ENCODE measurements at regions not wholly inside any gene's neighbourhood (a gene's known extent, or its start where the extent isn't known, plus 50 kb on each side); places are given as distances from the start of the nearest gene placed in this dataset.
A peak's percentile ranks its signal among the peaks of the same experiment; 100 is the strongest.
"Not testable (repeated sequence)": the region's sequence is repeated elsewhere in the genome, so short reads cannot be mapped to it uniquely, and the experiment has no call there.

DNA sequence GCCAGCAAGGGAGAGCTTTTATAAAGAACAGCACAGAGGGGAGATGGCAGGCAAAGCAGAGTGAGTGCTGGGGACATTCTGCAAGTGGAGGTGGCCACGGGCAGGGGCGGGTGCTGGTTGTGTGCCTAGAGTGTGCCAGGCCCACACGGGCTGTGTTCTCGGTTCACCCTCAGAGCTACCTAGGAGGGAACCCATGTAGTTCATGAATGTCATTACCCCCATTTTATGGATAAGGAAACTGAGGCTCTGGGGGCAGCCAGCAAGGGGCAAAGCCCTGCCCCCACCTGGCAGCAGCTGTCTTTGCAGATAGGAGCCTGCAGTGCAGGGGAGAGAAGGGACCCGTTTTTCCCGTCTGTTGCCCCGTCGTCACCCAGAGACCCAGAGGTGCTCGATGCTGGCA, 85.2 kb upstream of the NCOR2 start:
- DNase-seq (ENCODE audit: low read depth), result no peak

DNA sequence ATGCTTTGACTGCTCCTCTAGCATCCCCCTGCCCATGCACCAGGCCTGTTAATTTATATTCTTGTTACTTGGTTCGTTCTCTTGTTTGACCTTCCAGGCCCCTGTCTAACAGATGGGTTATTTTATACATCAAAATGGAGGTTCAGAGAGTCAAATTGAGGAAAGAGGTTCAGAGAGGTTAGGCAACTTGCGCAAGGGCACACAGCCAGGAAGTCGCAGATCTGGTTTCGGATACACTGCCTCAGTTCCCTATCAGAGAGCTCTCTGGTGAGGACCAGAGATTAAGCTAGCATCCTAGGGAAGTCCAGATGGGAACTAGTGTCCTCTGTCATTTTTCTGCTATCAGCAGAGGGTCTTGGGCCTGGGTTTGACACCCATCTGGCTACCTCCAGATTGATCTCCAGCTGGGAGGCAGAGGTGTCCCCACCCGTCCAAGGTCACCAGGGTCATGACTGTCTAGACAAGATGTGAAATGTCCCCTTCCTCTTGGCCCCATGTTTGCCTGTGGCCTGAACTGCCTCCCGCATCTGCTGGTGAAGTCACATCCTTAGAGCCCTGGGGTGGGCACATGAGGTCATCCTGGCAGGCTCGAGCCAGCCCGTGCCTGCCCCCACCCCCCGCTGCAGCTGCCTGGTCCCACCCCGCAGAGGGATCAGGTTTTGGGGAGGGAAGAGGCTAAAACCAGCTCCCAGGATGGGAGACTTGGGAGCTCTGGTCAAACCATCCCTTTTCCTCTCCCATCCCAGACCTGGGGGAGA, 84.3 kb upstream of the NCOR2 start:
- DNase-seq (ENCODE audit: low read depth), result peak; percentile 79

DNA sequence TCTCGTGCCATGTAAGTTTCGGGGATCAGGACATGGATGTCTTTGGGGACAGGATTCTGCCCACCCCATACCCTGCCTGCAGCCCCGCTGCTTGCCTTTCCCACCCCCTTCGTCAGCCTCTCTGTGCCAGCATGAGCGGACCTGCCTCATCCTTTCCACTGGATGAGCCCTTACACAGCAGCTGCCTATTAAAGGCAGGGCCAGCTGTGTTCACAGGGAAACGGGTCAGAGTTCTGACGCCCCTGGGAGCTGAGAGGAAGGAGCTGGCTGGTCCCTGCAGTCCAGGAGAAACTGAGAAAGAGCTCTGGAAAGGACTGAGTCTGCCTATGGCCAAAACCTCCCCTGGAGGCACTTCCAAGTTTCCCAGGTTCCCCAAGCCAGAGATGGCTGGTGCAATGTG, 83.5 kb upstream of the NCOR2 start:
- peak; percentile 41 for DNase-seq (ENCODE audit: low read depth)

DNA sequence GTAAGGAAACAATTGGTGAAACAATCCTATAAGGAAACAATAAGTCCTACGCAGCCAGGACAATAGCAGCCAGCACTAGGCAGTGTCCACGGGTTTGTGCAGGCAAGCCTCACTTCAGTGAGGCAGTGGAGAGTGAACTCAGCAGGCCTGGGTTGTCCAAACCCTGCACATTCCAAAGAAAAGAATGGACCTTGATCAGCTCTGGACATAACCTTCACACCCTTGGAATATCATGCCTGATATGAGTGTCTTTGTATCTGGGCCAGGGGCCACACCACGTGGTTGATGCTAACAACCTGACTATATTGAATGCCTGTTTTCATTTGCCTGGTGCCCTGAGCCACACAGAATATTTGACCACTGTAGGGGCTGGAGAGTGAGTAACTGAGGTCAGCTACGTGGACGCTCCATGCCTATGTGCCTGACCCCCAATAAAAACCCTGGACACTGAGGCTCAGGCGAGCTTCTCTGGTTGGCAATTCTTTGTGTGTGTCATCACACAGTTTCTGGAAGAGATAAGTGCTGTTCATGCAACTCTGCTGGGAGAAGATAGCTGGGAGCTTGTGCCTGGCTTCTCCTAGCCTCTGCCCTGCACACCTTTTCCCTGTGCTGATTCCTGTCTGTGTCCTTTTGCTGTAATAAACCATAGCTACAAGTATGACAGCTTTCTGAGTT, 81.4 kb upstream of the NCOR2 start:
- no peak for DNase-seq (ENCODE audit: low read depth)

DNA sequence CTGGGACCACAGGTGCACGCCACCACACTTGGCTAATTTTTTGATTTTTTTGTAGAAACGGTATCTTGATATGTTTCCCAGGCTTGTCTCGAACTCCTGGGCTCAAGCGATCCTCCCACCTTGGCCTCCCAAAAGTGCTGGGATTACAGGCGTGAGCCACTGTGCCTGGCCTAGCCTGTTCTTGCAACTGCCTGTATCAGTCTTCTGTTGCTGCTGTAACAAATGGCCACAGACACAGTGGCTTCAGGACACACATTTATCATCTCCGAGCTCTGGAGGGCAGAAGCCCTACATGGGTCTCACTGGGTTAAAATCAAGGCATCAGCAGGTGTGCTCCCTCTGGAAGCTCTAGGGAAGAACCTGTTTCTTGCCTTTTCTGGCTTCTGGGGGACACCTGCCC, 79.9 kb upstream of the NCOR2 start:
- no peak for DNase-seq (ENCODE audit: low read depth)

DNA sequence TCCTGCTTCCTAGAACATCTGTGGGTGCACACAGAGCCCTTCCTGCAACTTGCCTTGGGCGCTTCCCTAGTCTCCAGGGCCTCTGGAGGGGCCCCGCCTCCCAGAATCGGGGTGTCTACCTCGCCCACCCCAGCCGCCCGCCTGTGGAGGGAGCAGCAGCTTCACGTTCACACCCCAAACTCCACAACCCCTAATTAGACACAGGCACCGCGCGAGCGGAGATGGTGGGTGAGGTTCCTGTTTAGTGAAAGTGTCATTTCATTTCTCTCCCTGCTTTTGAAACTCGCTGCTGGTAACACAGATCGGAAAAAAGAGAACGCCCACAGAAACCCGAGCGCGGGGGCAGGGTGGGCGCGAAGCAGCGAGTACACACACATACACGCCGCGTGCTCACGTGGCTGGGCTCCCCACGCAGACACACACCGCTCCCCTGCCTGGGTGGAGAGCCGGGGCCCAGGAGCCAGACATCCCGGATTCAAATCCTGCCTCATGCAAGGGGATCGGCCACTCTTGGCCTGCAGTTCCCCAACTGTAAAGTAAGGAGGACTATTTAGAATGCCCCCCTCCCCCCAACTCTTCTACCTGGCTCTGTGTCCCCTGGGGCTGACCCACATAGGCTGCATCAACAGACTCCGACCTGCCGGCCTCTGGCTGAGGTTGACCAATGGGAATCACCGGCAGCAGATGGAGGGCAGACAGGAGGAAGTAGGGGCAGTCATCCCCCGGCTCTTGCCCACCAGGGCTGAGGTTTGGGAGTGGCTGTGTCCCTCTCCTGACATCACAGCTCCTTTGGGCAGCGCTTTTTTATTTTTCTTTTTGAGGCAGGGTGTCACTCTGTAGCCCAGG, 79.2 kb upstream of the NCOR2 start:
- no peak for DNase-seq (ENCODE audit: low read depth)

DNA sequence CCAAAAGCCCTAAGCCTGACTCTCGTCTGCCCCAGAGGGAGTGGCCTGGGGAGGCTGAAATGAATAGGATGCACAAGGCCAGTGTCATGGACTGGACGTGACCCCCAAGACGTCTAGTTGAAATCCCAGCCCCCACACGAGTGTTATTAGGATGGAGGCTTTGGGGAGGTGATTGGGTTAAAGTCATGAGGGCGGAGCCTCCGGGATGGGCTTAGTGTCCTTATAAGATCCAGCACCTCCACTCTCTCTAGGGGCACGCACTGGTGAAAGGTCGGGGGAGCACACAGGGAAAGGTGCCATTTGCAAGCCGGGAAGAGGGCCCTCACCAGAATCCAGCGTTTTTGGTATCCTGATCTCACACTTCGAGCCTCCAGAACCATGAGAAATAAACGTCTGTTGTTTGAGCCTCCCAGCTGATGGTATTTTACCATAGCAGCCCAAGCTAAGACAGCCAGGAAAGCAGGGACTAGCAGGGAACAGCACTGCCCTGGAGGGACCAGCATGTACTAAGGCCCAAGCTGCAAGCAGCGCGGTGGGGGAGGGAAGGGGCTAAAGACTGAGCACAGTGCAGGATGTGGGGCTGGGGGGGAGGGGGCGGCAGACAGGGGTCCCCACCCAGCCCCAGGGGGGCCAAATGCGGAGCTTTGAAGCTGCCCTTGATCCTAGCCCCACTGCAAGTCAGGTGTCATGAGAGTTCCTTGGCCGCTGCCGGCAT, 78.3 kb upstream of the NCOR2 start:
- no peak for DNase-seq (ENCODE audit: low read depth)

DNA sequence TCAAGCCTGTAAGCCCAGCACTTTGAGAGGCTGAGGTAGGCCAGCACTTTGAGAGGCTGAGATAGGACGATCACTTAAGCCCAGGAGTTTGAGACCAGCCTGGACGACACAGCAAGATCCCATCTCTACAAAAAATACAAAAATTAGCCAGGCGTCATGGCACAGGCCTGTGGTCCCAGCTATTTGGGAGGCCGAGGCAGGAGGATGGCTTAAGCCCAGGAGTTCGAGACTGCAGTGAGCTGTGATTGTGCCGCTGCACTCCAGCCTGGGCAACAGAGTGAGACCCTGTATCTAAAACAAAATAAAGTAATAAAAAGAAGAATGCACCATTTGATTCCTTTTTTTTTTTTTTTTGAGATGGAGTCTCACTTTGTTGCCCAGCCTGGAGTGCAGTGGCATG, 76.4 kb upstream of the NCOR2 start:
- not testable (repeated sequence) for DNase-seq (ENCODE audit: low read depth)

DNA sequence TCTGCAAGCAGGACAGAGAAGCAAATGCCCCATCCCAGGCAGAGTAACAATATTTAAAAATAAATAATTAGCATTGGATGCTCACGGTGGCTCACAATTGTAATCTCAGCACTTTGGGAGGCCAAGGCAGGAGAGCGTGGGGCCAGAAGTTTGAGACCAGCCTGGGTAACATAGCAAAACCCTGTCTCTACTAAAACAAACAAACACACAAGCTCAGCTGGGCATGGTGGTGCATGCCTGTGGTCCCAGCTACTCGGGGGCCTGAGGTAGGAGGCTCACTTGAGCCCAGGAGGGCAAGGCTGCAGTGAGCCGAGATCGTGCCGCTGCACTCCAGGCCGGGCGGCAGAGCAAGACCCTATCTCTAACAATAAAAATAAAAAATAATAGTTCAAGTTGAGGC, 74.7 kb upstream of the NCOR2 start:
- no peak for DNase-seq (ENCODE audit: low read depth)

DNA sequence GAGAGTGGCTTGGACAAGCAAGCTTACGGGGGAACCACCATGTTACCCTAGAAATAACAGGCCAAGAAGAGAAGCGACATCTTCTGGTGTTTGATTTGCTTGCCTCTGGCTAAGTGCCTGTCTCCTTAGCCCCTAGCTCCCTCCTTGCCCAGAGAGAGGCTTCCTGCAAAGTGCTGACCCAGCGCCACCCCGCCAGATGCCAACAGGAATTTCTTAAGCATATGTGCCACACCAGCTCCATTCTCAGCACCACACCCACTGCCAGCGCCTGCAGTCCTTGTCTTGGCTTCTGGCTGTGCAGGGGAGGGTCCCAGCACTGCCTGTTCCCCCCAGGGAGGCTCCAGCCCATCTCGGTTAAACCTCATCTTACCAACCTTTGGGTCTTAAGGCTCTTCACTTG, 74.2 kb upstream of the NCOR2 start:
- DNase-seq (ENCODE audit: low read depth), result no peak

DNA sequence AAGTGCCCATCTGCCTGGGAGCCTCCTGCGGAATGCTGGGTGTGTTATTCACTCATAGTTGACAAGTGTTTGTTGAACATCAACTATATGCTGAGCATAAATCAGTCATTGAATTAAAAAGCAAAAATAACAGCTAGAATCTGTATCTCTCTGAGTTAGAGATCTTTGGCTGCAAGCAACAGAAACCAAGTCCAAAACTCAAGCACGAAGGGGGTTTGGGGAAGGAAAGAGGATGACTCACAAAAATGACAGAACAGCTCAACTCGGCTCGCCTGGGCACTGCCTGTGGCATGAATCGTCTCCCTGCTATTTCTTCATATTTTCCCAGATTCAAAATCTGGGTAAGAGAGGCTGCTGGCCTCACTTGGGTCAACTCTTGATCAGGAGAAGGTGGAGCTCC, 72.6 kb upstream of the NCOR2 start:
- DNase-seq (ENCODE audit: low read depth), result peak; percentile 60

DNA sequence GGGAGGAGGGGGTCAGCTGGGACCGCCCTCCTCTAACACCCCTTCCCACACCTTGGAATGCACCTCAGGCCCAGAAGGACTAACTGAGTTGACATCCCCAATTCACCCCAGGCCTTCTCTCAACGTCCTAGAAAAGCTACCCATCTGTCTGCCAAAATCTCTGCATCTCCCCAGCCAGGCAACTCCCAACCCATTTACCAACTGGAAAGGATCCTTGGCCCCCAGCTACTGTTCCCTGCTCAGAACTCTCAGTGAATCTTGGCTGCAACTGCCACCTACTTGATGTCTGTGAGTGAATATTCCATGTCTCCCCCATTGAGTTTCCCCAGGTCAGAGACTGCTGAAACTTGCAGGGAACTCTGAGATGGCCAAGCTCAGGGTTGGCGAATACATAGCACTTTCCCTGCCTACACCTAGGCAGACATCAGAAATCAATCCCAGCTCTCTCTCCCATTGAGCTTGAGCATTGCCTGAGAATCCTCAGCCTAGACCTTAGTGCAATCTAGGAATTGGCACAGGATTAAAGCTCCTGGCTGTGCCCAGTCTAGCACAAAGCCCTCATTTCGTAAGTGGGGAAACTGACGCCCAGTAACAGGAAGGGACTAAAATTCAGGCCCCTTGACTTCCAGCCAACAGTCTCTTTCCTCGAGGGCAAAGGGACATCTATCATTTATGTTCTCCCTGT, 71.9 kb upstream of the NCOR2 start:
- no peak for DNase-seq (ENCODE audit: low read depth)

DNA sequence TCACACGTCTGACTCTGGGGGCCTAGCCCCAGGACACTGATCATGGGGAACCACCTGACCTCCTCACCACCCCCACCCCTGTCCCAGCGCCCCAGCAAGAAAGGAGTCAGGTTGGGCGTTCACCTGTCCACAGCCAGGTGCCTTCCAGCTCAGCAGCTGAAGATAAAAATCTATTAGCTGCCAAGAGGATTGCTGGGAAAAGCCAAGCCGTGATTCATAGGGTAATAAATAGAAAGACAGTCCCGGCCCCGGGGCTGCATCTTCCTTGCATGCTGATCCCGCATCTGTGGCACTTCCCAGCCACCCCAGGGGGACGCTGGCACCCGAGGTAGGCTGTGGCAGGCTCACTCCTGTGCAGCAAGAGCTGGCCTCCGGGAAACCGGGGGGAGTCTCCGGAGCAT, 70.2 kb upstream of the NCOR2 start:
- DNase-seq (ENCODE audit: low read depth), result no peak

DNA sequence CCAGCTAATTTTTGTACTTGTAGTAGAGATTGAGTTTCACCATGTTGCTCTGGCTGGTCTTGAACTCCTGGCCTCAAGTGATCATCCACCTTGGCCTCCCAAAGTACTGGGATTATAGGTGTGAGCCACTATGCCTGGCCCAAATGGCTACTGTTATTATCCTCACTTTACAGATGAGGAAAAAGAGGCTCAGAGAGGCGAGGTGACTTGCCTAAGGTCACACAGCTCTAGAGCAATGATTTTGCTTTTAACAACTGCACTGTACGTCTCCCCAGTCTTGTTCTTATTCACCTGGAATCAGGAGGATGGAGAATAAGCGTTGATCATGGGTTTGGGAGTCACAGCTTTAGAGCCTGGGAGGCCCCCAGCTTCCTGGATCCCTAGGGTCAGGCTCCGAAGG, 69.8 kb upstream of the NCOR2 start:
- no peak for DNase-seq (ENCODE audit: low read depth)

DNA sequence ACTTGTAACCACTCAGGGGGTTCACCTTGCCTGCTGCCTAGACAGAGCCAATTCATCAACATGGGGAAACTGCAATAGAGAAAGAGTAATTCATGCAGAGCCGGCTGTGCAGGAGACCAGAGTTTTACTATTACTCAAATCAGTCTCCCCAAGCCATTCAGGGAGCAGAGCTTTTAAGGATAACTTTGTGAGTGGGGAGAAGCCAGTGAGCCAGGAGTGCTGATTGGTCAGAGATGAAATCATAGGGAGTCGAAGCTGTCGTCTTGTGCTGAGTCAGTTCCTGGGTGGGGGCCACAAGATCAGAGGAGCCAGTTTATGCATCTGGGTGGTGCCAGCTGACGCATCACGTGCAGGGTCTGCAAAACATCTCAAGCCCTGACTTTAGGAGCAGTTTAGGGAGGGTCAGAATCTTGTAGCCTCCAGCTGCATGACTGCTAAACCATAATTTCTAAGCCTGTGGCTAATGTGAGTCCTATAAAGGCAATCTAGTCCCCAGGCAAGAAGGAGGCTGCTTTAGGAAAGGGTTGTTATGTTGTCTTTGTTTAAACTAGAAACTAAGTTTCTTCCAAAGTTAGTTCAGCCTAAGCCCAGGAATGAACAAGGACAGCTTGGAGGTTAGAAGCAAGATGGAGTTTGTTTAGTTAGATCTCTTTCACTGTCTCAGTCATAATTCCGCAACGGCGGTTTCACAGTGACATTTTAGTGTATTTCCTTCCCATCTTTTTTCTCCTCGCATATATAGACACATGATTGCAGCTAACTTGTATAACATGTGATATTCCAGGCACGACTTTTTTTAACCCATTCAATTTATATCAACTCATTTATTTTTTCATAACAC, 68.9 kb upstream of the NCOR2 start:
- peak; percentile 80 for DNase-seq (ENCODE audit: low read depth)

DNA sequence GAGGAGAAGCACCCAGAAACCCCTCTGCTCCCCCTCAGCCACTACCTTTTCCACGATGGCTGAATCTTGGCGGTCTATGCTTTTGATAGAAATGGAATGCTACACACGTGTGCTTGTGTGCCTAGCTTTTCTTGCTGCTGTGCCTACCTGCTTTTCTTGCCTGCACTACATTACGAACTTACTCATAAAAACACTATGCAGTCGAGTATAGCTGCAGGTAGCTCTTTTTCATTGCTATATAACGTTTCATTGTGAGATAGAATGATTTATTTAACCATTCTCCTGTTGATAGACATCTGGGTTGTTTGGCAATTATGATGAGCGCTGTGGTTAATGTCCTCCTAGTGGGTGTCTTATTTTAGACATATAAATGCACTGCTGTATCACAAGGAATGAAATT, 67.9 kb upstream of the NCOR2 start:
- no peak for DNase-seq (ENCODE audit: low read depth)

DNA sequence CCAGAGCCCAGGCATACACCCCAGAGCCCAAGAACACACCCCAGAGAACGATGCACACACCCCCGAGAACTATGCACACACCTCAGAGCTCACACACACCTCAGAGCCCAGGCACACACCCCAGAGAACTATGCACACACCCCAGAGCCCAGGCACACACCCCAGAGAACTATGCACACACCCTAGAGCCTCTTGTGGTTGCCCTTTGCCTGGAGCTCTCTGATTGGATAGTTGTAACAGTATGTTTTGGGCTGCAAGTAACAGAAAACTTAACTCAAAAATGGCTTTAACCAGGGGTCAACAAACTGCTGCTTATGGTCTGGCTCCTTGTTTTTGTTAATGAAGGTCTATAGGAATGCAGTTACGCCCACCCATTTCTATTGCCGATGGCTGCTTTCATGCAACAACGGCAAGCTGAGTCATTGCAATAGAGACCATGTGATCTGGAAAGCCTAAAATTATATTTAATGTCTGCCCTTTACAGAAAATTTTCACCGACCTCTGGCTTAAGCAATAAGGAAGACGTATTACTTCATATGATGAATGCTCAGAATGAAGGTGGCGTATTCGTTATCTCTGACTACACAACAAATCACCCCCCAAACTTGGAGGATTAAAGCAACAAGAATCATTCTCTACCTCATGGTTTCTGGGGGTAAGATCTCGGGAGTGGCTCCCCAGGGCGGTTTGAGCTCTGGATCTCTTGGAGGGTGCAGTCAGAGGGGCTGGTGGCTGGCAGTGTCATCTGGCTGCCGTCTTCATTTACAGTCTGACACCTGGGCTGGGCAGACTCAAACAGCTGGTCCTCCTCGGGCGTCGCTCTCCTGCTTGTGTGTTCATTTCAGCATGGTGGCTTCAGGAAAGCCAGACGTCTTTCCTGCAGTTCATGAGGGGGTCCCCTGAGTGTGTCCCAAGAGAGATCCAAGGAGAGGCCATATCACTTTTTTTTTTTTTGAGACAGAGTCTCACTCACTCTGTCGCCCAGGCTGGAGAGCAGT, 66.3 kb upstream of the NCOR2 start:
- no peak for DNase-seq (ENCODE audit: low read depth)

DNA sequence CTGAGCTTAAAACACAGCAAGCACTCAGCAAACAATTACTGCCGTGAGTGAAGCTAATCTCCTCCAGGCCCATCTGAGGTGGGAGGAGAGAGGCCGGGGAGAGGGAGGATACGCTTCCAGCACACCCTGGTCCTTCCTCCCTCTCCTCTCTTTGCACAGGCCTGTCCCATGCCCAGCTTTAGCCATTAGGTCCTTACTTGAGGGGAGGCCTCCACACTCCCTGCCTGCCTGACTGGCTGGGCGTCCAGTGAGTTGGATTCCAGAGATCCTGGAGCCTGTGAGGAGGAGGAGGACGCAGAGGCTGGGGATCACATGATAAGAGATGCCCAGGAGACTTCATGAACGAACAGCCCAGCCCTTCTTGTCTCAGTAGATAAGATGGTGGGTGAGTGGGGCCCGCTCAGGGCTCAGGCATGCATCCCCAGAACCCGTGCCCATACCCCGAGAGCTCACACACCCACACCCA, 65.1 kb upstream of the NCOR2 start:
- no peak for DNase-seq (ENCODE audit: low read depth)

DNA sequence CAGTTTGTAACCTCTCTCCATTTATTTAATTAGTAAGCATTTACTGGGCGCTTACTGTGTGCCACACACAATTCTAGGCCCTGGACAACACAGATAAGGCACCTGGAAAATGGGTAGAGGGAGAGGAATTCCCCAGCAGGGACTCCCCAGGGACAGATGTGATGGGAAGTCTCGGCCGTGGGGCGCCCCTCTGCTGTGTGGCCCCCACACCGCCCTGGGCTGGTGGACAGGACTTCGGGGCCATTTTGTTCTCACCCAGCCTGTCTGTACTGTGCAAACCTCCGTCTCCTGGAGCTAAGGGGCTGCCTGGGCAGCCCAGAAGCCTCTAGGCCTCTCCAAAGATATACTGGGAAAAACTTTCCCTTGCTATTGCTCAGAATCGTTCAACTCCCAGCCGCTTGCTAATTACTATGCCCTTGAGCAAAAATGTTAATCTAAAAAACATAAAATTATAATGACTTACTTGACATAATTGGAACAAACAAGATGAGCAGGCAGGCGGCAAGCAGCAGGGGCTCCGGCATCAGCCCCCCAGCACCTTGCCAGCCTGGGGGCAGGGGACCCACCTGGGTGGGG, 64.4 kb upstream of the NCOR2 start:
- no peak for DNase-seq (ENCODE audit: low read depth)

Data from LHCN-M2 (cell line).